SU-DHL-6 (cell line): ENCODE measurements at regions not wholly inside any gene's neighbourhood (a gene's known extent, or its start where the extent isn't known, plus 50 kb on each side); places are given as distances from the start of the nearest gene placed in this dataset.

ENCODE experiments used
- CTCF ChIP-seq: fragments of 200-600 bp; sonication (generic); IDR thresholded peaks from one replicate; pipeline ENCODE4 v1.5.1; 2017; ENCODE audit warnings: antibody characterized with exemption, mild to moderate bottlenecking, low read length, moderate library complexity; ENCODE audit not compliant: insufficient read depth, poor library complexity, severe bottlenecking
- EZH2phosphoT487 ChIP-seq: fragments of 200-600 bp; sonication (generic), shearing (Covaris generic); conservative IDR thresholded peaks from 2 replicates; pipeline ENCODE4 v1.6.1; 2018; ENCODE audit warnings: mild to moderate bottlenecking, antibody characterized with exemption, low read length, moderate library complexity, mixed read lengths

GRCh38 chr5:145141534-145141933, 693.6 kb downstream of the PRELID2 start:
- TF ChIP-seq CTCF, result no peak
- no peak for TF ChIP-seq EZH2phosphoT487
